Neuronal stem cell (in vitro differentiated cells): ENCODE measurements at regions not wholly inside any gene's neighbourhood (a gene's known extent, or its start where the extent isn't known, plus 50 kb on each side); places are given as distances from the start of the nearest gene placed in this dataset.

Source experiments
- DNase-seq: peaks from one replicate; pipeline ENCODE4 v3.0.0-alpha.2; 2013; ENCODE audit warnings: low spot score
- H2AFZ ChIP-seq: one replicate; pipeline ENCODE4 v1.6.1; 2013; ENCODE audit warnings: mild to moderate bottlenecking, low read length, inconsistent platforms
- H2AK5ac ChIP-seq: 2 replicates; pipeline ENCODE4 v1.6.1; 2013; ENCODE audit warnings: low read depth, mild to moderate bottlenecking, inconsistent platforms, low read length, moderate library complexity, mixed read lengths
- H2BK120ac ChIP-seq: 2 replicates; pipeline ENCODE4 v1.6.1; 2013; ENCODE audit warnings: low read depth, mild to moderate bottlenecking, inconsistent platforms, low read length, moderate library complexity, mixed read lengths
- H2BK12ac ChIP-seq: one replicate; pipeline ENCODE4 v1.6.1; 2013; ENCODE audit warnings: low read length, inconsistent platforms
- H2BK15ac ChIP-seq: 2 replicates; pipeline ENCODE4 v1.6.1; 2013; ENCODE audit warnings: mild to moderate bottlenecking, low read length, inconsistent platforms, mixed read lengths
- H2BK5ac ChIP-seq: one replicate; pipeline ENCODE4 v1.6.1; 2013; ENCODE audit warnings: inconsistent platforms, mild to moderate bottlenecking, low read length, moderate library complexity
- H3K14ac ChIP-seq: one replicate; pipeline ENCODE4 v1.6.1; 2013; ENCODE audit warnings: low read length, inconsistent platforms
- H3K18ac ChIP-seq: 2 replicates; pipeline ENCODE4 v1.6.1; 2013; ENCODE audit warnings: low read length, inconsistent platforms
- H3K23ac ChIP-seq: 2 replicates; pipeline ENCODE4 v1.6.1; 2013; ENCODE audit warnings: low read depth, mild to moderate bottlenecking, mixed read lengths, low read length, inconsistent platforms; ENCODE audit not compliant: poor library complexity
- H3K27ac ChIP-seq: replicated peaks from 3 replicates; pipeline ENCODE4 v1.5.1; 2013; ENCODE audit warnings: low read length, inconsistent platforms
- H3K27me3 ChIP-seq, 3 experiments: 2 replicates each; pipeline ENCODE4 v1.6.1; 2013; ENCODE audit warnings: low read length in 3 of 3, mild to moderate bottlenecking in 2 of 3, inconsistent platforms in 1 of 3, low read depth in 1 of 3, mixed read lengths in 1 of 3, moderate library complexity in 1 of 3; ENCODE audit not compliant: control insufficient read depth in 3 of 3, insufficient read depth in 3 of 3
- H3K36me3 ChIP-seq, 2 donors: replicated peaks in 1 of 2; 2 replicates each; pipeline ENCODE4 v1.6.1; 2013; ENCODE audit warnings: low read length in 2 of 2; ENCODE audit not compliant: control insufficient read depth in 2 of 2, insufficient read depth in 2 of 2
- H3K4ac ChIP-seq: 2 replicates; pipeline ENCODE4 v1.6.1; 2013; ENCODE audit warnings: inconsistent platforms, mild to moderate bottlenecking, low read length, moderate library complexity
- H3K4me1 ChIP-seq, 2 donors: 1 replicate in 1 of 2; 2 replicates in 1 of 2; pipeline ENCODE4 v1.6.1; 2013; ENCODE audit warnings: low read length in 2 of 2, low read depth in 1 of 2; ENCODE audit not compliant: control insufficient read depth in 2 of 2, insufficient read depth in 1 of 2
- H3K4me2 ChIP-seq: one replicate; pipeline ENCODE4 v1.6.1; 2013; ENCODE audit warnings: mild to moderate bottlenecking, low read length, inconsistent platforms; ENCODE audit not compliant: insufficient read depth, poor library complexity, severe bottlenecking
- H3K4me3 ChIP-seq, 2 donors: 2 replicates each; pipeline ENCODE4 v1.5.1; 2013; ENCODE audit warnings: low read length in 2 of 2, mild to moderate bottlenecking in 2 of 2, inconsistent platforms in 1 of 2, moderate library complexity in 1 of 2
- H3K79me1 ChIP-seq: one replicate; pipeline ENCODE4 v1.6.1; 2013; ENCODE audit warnings: low read depth, mild to moderate bottlenecking, inconsistent platforms, low read length, moderate library complexity
- H3K9ac ChIP-seq: one replicate; pipeline ENCODE4 v1.6.1; 2013; ENCODE audit warnings: mild to moderate bottlenecking, low read depth, low read length, inconsistent platforms; ENCODE audit not compliant: poor library complexity
- H3K9me3 ChIP-seq, 2 donors: replicated peaks in 1 of 2; 2 replicates each; pipeline versions ENCODE3 to v1.6.1; 2013; ENCODE audit warnings: low read length in 2 of 2, mild to moderate bottlenecking in 2 of 2, inconsistent platforms in 1 of 2, low read depth in 1 of 2, mixed read lengths in 1 of 2, moderate library complexity in 1 of 2; ENCODE audit not compliant: control insufficient read depth in 2 of 2, insufficient read depth in 1 of 2
- H4K8ac ChIP-seq: one replicate; pipeline ENCODE4 v1.6.1; 2013; ENCODE audit warnings: low read depth, mild to moderate bottlenecking, inconsistent platforms, low read length, moderate library complexity
- H4K91ac ChIP-seq: one replicate; pipeline ENCODE4 v1.6.1; 2013; ENCODE audit warnings: low read length, low read depth, mild to moderate bottlenecking, inconsistent platforms; ENCODE audit not compliant: poor library complexity
- WGBS, 2 donors: extraction: QIAGEN DNeasy Blood & Tissue Kit; methylation state at CpG; one replicate each; pipeline ENCODE4 v1.1.7; 2013; ENCODE audit warnings: missing lambda C conversion rate in 2 of 2, mixed read lengths in 1 of 2; ENCODE audit not compliant: insufficient read length in 2 of 2, insufficient replicate concordance in 1 of 2; ENCODE audit errors: extremely low coverage in 2 of 2; 5-methylcytosine and 5-hydroxymethylcytosine counted together

GRCh38 chr13:61575973-61576372, 160.3 kb upstream of the PCDH20 start:
- Histone ChIP-seq H3K4me2 (no peak overlapping the region), H3K9ac (no peak overlapping the region), H3K14ac (no peak overlapping the region), H3K36me3 (no peaks in the 10 kb centered on the region), H3K4ac (no peak overlapping the region), H2AFZ (peak overlapping the region; percentile 42), H2BK15ac (no peak overlapping the region), H3K23ac (no peak overlapping the region), H2BK12ac (no peak overlapping the region), H3K9me3 (no peaks in the 10 kb centered on the region), H4K8ac (no peak overlapping the region), H3K79me1 (no peaks in the 10 kb centered on the region), H3K27ac (no peak overlapping the region), H3K4me3 (no peak overlapping the region), H3K18ac (no peak overlapping the region), H3K27me3 (no peaks in the 10 kb centered on the region), H2AK5ac (no peak overlapping the region), H4K91ac (no peak overlapping the region), H3K4me1 (peaks cover 0 to 6% of the 10 kb centered on the region in 2 donors), H2BK5ac (no peak overlapping the region), H2BK120ac (no peak overlapping the region)
- WGBS, 2 donors: no CpG with 5 or more reads among the region's 1 CpG
- no peak for DNase-seq

GRCh38 chr13:61563645-61564044, 148.0 kb upstream of the PCDH20 start:
- H3K36me3 ChIP-seq: no peaks in the 10 kb centered on the region
- no peak overlapping the region for H3K4me2 ChIP-seq
- no peak overlapping the region for H2BK15ac ChIP-seq
- H3K27ac ChIP-seq: no peak overlapping the region
- WGBS, 2 donors: no CpG with 5 or more reads among the region's 1 CpG
- no peak overlapping the region for H2AK5ac ChIP-seq
- DNase-seq: no peak
- no peaks in the 10 kb centered on the region for H3K27me3 ChIP-seq
- no peak overlapping the region for H3K18ac ChIP-seq
- H2AFZ ChIP-seq: peak overlapping the region; percentile 23
- H3K9me3 ChIP-seq: peaks cover 0 to 3% of the 10 kb centered on the region in 2 donors
- no peak overlapping the region for H3K4ac ChIP-seq
- no peak overlapping the region for H3K4me3 ChIP-seq
- H2BK5ac ChIP-seq: no peak overlapping the region
- no peaks in the 10 kb centered on the region for H3K79me1 ChIP-seq
- H3K14ac ChIP-seq: no peak overlapping the region
- H3K4me1 ChIP-seq: no peaks in the 10 kb centered on the region
- H3K23ac ChIP-seq: no peak overlapping the region
- H2BK12ac ChIP-seq: no peak overlapping the region
- H2BK120ac ChIP-seq: no peak overlapping the region
- no peak overlapping the region for H3K9ac ChIP-seq
- H4K8ac ChIP-seq: no peak overlapping the region
- no peak overlapping the region for H4K91ac ChIP-seq

- H2BK5ac ChIP-seq: no peak overlapping the region
- H3K4me1 ChIP-seq: no peaks in the 10 kb centered on the region
- no peaks in the 10 kb centered on the region for H3K36me3 ChIP-seq
- H3K23ac ChIP-seq: no peak overlapping the region
- no peak overlapping the region for H3K4me2 ChIP-seq
- no peak overlapping the region for H2BK15ac ChIP-seq
- no peak overlapping the region for H4K91ac ChIP-seq
- H3K9ac ChIP-seq: no peak overlapping the region
- H3K18ac ChIP-seq: no peak overlapping the region
- no peaks in the 10 kb centered on the region for H3K79me1 ChIP-seq
- H3K9me3 ChIP-seq: no peaks in the 10 kb centered on the region
- H4K8ac ChIP-seq: no peak overlapping the region
- no peak overlapping the region for H3K4ac ChIP-seq
- H3K14ac ChIP-seq: no peak overlapping the region
- H3K4me3 ChIP-seq: no peak overlapping the region
- WGBS, 2 donors: no CpG with 5 or more reads among the region's 6 CpGs
- no peaks in the 10 kb centered on the region for H3K27me3 ChIP-seq
- H2BK12ac ChIP-seq: no peak overlapping the region
- H3K27ac ChIP-seq: no peak overlapping the region
- H2BK120ac ChIP-seq: no peak overlapping the region
- H2AFZ ChIP-seq: no peak overlapping the region
- DNase-seq: no peak
- no peak overlapping the region for H2AK5ac ChIP-seq
Measured at GRCh38 chr13:61546911-61547310, 131.3 kb upstream of the PCDH20 start.

GRCh38 chr13:61546413-61546812, 130.8 kb upstream of the PCDH20 start:
- Histone ChIP-seq H2BK15ac (no peak overlapping the region), H3K36me3 (no peaks in the 10 kb centered on the region), H2BK12ac (no peak overlapping the region), H4K8ac (no peak overlapping the region), H3K4ac (no peak overlapping the region), H3K23ac (no peak overlapping the region), H2BK5ac (no peak overlapping the region), H3K14ac (no peak overlapping the region), H3K4me3 (no peak overlapping the region), H3K4me2 (no peak overlapping the region), H4K91ac (no peak overlapping the region), H2AK5ac (no peak overlapping the region), H2BK120ac (no peak overlapping the region), H3K27ac (no peak overlapping the region), H3K9me3 (no peaks in the 10 kb centered on the region), H3K9ac (no peak overlapping the region), H2AFZ (no peak overlapping the region), H3K79me1 (no peaks in the 10 kb centered on the region), H3K27me3 (no peaks in the 10 kb centered on the region), H3K18ac (no peak overlapping the region), H3K4me1 (no peaks in the 10 kb centered on the region)
- no peak for DNase-seq
- WGBS, 2 donors: no CpG with 5 or more reads among the region's 4 CpGs
